Activated CD8-positive, alpha-beta memory T cell treated with anti-CD3 and anti-CD28 coated beads, Interleukin-2, amount 50 U/mL, for 48 hours (primary cell): ENCODE measurements at regions not wholly inside any gene's neighbourhood (a gene's known extent, or its start where the extent isn't known, plus 50 kb on each side); places are given as distances from the start of the nearest gene placed in this dataset.
"Not testable (repeated sequence)": the region's sequence is repeated elsewhere in the genome, so short reads cannot be mapped to it uniquely, and the experiment has no call there.

Experiments
- DNase-seq: peaks from one replicate; pipeline ENCODE4 v3.0.0-alpha.2; 2020

- no peak for DNase-seq
These were observed 141.9 kb downstream of the MID1IP1 start for GRCh38 chrX:38943120-38943519.

GRCh38 chrX:38948046-38948445 is 146.8 kb downstream of the MID1IP1 start:
- no peak for DNase-seq

- DNase-seq, result no peak
These were observed 153.3 kb downstream of the MID1IP1 start for GRCh38 chrX:38954520-38954919.

GRCh38 chrX:38959736-38960135 is 158.5 kb downstream of the MID1IP1 start:
- DNase-seq, result no peak

GRCh38 chrX:38960137-38960536 is 158.9 kb downstream of the MID1IP1 start:
- no peak for DNase-seq

- no peak for DNase-seq
These were observed 160.7 kb downstream of the MID1IP1 start for GRCh38 chrX:38961936-38962335.

- DNase-seq, result not testable (repeated sequence)
These were observed 162.0 kb downstream of the MID1IP1 start for GRCh38 chrX:38963244-38963643.

GRCh38 chrX:38965888-38966287 is 164.6 kb downstream of the MID1IP1 start:
- no peak for DNase-seq

- no peak for DNase-seq
These were observed 167.3 kb downstream of the MID1IP1 start for GRCh38 chrX:38968344-38969216.

GRCh38 chrX:38970074-38970473 is 168.8 kb downstream of the MID1IP1 start:
- no peak for DNase-seq

GRCh38 chrX:38970845-38971244 is 169.6 kb downstream of the MID1IP1 start:
- DNase-seq, result no peak

- DNase-seq, result no peak
These were observed 172.1 kb downstream of the MID1IP1 start for GRCh38 chrX:38973322-38973721.

GRCh38 chrX:38974542-38974941 is 173.3 kb downstream of the MID1IP1 start:
- no peak for DNase-seq

- DNase-seq, result no peak
These were observed 174.2 kb downstream of the MID1IP1 start for GRCh38 chrX:38975368-38975942.

- no peak for DNase-seq
These were observed 181.1 kb downstream of the MID1IP1 start for GRCh38 chrX:38982370-38982769.

- no peak for DNase-seq
These were observed 181.6 kb downstream of the MID1IP1 start for GRCh38 chrX:38982843-38983242.

GRCh38 chrX:38985375-38985774 is 184.1 kb downstream of the MID1IP1 start:
- DNase-seq, result no peak

- no peak for DNase-seq
These were observed 184.7 kb downstream of the MID1IP1 start for GRCh38 chrX:38985945-38986344.

- DNase-seq, result no peak
These were observed 185.3 kb downstream of the MID1IP1 start for GRCh38 chrX:38986586-38986985.

- no peak for DNase-seq
These were observed 186.0 kb downstream of the MID1IP1 start for GRCh38 chrX:38987198-38987651.

- no peak for DNase-seq
These were observed 187.0 kb downstream of the MID1IP1 start for GRCh38 chrX:38988301-38988700.

- no peak for DNase-seq
These were observed 187.8 kb downstream of the MID1IP1 start for GRCh38 chrX:38989076-38989475.

- no peak for DNase-seq
These were observed 190.6 kb downstream of the MID1IP1 start for GRCh38 chrX:38991656-38992440.
